PFSK-1 (cell line): ENCODE measurements at regions not wholly inside any gene's neighbourhood (a gene's known extent, or its start where the extent isn't known, plus 50 kb on each side); places are given as distances from the start of the nearest gene placed in this dataset.

ENCODE experiments used
- FOXP2 ChIP-seq: optimal IDR thresholded peaks from 2 replicates; pipeline ENCODE3; 2011; ENCODE audit warnings: borderline replicate concordance, control low read depth, inconsistent platforms; ENCODE audit not compliant: insufficient read depth; ENCODE audit errors: extremely low read length, extremely low read depth
- POLR2AphosphoS5 ChIP-seq: IDR thresholded peaks from 2 replicates; pipeline ENCODE4 v1.6.1; 2012; ENCODE audit warnings: low read depth, mild to moderate bottlenecking, control low read depth, low read length, moderate library complexity
- REST ChIP-seq, 2 experiments: IDR thresholded peaks; 2 replicates each; pipeline versions ENCODE4 v1.6.1 to v1.8.0; 2011 to 2012; ENCODE audit warnings: low read depth in 2 of 2, low read length in 2 of 2, control low read depth in 1 of 2, inconsistent platforms in 1 of 2, mild to moderate bottlenecking in 1 of 2, moderate library complexity in 1 of 2; ENCODE audit not compliant: insufficient read depth in 1 of 2
- SIN3A ChIP-seq: IDR thresholded peaks from 2 replicates; pipeline ENCODE4 v1.6.1; 2012; ENCODE audit warnings: mild to moderate bottlenecking, low read length, moderate library complexity, borderline replicate concordance; ENCODE audit not compliant: insufficient read depth
- TAF1 ChIP-seq: IDR thresholded peaks from 2 replicates; pipeline ENCODE4 v1.6.1; 2012; ENCODE audit warnings: low read length, control low read depth, borderline replicate concordance; ENCODE audit not compliant: insufficient read depth

- TF ChIP-seq POLR2AphosphoS5 (no peak), FOXP2 (no peak), SIN3A (no peak), TAF1 (no peak), REST (IDR thresholded peaks at IDR 0.05; ENCODE audit: insufficient read depth in 1 of 2, low read depth in 2 of 2, low read length in 2 of 2) (no peak)
Observed at GRCh38 chr13:37293295-37293694, 187.8 kb upstream of the CSNK1A1L start.

GRCh38 chr13:37290716-37291505, 185.4 kb upstream of the CSNK1A1L start:
- TF ChIP-seq TAF1 (no peak), FOXP2 (no peak), REST (IDR thresholded peaks at IDR 0.05; ENCODE audit: insufficient read depth in 1 of 2, low read depth in 2 of 2, low read length in 2 of 2) (no peak), SIN3A (no peak), POLR2AphosphoS5 (no peak)

- TF ChIP-seq POLR2AphosphoS5 (no peak), TAF1 (no peak), REST (IDR thresholded peaks at IDR 0.05; ENCODE audit: insufficient read depth in 1 of 2, low read depth in 2 of 2, low read length in 2 of 2) (no peak), FOXP2 (no peak), SIN3A (no peak)
Observed at GRCh38 chr13:37289212-37289935, 183.9 kb upstream of the CSNK1A1L start.

- TF ChIP-seq REST (IDR thresholded peaks at IDR 0.05; ENCODE audit: insufficient read depth in 1 of 2, low read depth in 2 of 2, low read length in 2 of 2) (no peak), FOXP2 (no peak), POLR2AphosphoS5 (no peak), SIN3A (no peak), TAF1 (no peak)
Observed at GRCh38 chr13:37288057-37288720, 182.7 kb upstream of the CSNK1A1L start.
